ENCODE measurements at regions not wholly inside any gene's neighbourhood (a gene's known extent, or its start where the extent isn't known, plus 50 kb on each side); places are given as distances from the start of the nearest gene placed in this dataset.

DNA sequence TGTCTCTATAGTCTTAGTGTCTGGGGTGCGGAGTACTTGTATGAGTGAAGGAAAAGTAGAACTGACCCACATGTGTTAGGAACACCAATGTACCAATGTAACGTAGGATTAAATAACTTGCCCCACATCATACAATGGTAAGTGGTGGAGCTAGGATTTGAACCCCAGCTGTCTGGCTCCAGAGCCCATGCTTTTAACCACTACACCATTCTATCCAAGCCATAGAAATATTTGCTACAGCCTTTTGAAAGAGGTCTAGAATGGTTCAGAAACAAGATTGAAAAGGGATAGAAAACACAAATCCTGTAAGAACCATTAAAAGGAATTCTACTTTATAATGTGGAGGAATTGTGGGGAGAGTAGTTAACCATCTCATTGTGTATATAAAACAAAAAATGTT, 169.9 kb upstream of the ATP6AP2 start:
- TF ChIP-seq, protein P1, sequence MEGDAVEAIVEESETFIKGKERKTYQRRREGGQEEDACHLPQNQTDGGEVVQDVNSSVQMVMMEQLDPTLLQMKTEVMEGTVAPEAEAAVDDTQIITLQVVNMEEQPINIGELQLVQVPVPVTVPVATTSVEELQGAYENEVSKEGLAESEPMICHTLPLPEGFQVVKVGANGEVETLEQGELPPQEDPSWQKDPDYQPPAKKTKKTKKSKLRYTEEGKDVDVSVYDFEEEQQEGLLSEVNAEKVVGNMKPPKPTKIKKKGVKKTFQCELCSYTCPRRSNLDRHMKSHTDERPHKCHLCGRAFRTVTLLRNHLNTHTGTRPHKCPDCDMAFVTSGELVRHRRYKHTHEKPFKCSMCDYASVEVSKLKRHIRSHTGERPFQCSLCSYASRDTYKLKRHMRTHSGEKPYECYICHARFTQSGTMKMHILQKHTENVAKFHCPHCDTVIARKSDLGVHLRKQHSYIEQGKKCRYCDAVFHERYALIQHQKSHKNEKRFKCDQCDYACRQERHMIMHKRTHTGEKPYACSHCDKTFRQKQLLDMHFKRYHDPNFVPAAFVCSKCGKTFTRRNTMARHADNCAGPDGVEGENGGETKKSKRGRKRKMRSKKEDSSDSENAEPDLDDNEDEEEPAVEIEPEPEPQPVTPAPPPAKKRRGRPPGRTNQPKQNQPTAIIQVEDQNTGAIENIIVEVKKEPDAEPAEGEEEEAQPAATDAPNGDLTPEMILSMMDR (IDR thresholded peaks at IDR 0.05) = no peak

DNA sequence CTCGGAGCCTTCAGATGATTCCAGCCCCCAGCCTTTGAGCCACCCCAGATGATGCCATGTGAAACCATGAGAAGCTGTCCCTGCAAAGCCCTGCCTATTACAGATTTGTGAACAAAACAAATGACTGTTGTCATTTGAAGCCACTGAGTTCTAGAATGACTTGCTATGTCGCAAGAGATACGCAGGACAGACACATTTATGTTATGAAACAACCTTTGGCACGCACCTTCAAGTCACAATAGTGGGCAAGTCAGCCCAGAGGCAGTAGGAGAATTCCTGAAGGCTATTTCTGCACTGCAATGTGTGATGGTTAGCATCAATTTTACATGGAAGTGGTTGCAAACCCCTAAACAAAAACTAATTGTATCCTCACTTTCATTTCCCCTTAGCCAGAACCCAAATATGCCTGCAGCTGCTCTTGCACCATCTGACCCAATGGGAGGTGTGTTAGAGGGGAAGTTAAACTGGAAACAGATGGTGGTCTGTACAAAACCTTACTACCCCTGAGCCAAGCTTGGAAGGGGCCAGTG, 174.4 kb upstream of the ATP6AP2 start:
- TF ChIP-seq, protein P1 (IDR thresholded peaks at IDR 0.05) = no peak

DNA sequence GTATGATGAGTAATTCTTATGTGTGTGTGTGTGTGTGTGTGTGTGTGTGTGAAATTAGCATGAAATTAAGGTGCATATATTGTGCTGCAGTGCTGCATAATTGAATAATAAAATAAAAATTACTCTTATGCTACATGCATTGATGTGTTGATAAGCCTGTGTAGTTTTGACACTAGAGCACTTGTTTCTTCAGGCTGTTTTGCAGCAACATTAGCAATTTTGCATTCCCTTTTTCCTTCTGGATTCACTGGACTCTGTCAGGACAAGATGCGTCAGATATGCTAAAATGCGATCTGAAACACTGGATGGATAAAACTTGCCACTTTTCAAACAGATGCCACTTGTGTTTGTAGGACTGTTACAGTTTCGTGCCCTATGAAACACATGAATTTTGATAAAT, 175.4 kb upstream of the ATP6AP2 start:
- TF ChIP-seq, protein P1 (IDR thresholded peaks at IDR 0.05) = no peak

DNA sequence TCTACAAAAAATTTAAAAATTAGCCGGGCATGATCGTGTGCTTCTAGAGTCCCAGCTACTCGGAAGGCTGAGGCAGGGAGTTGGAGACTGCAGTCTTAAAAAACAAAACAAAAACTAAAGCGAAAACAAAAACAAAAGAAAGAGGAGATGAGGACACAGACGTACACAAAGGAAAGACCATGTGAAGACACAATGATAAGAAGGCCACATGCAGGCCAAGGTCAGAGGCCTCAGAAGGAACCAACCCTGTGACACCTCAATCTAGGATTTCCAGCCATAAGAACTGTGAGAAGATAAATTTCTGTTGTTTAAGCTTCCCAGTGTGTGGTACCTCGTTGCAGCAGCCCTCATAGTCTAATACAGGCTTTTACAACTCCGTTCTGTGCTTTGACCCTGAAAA, 177.0 kb upstream of the ATP6AP2 start:
- TF ChIP-seq, protein P1 (IDR thresholded peaks at IDR 0.05) = no peak

DNA sequence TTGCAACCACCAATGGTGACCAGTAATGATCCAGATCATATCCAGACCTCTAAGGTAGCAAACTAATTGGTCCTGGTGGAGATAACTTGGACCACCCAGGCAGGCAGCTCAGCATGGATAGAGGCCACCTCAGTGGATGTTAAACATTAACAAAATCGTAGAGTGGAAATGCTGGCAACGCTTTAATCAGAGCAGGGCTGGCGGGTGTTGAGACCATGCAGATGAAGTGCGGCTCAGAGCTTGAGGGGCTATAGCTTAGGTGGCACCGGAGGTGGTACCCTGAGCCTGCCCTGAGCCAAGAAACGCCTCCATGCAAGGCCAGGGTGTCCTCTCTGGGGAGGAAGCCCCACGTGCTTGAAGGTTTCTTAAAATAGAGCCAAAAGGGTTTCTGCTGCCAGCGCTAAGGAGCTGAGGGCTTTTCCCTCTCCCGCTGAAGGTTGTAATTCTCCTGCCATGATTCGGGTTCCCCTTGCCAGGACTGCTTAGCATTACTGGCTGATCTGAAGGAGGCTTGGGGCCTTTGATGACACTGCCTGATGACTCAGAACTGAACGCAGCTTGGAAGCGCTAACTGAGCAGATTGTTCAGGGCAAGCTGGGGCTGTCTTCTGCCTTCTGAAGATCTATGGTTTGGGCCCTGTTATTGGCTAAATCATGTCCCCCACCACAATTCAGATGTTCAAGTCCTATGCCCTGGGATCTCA, 177.8 kb upstream of the ATP6AP2 start:
- TF ChIP-seq, protein P1 (IDR thresholded peaks at IDR 0.05) = no peak

DNA sequence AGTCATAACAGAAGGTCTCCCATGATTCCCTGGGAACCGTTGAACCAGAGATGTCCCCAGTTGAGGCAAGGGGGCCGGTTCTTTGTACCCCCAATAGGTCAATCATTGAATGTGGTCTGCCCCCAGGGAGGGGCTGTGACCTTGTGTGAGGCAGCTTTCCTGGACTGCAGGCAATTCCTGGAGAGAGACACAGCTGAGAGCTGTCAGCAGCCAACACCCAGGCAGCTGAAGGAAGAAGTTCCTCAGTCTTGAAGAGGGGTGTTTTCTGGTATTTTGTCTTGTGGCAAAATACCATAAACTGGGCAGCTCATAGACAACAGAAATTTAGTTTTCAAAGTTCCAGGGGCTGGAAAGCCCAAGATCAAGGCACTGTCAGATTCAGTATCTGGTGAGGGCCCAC, 185.7 kb upstream of the ATP6AP2 start:
- TF ChIP-seq, protein P1 (IDR thresholded peaks at IDR 0.05) = no peak

DNA sequence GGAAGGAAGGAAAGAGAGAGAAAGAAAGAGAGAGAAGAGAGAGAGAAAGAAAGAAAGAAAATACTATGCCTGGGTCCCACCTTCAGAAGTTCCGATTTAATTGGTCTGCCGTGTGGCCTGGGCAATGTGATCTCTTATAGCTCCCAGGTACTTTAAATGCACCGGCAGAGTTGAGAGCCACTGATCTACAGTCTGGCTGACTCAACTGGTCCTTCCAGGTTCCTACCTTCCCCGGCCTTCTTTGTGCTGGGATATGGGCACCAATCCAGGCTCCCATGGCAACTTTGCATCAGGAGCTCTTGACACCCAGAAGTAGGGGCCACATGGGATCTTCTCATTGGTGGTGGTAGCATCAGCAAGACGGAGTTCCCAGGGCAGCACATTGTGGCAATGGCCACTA, 186.5 kb upstream of the ATP6AP2 start:
- TF ChIP-seq, protein P1 (IDR thresholded peaks at IDR 0.05) = no peak

All from LNCAP (cell line).